Skeletal muscle satellite cell (primary cell): ENCODE measurements at regions not wholly inside any gene's neighbourhood (a gene's known extent, or its start where the extent isn't known, plus 50 kb on each side); places are given as distances from the start of the nearest gene placed in this dataset.
"Not testable (repeated sequence)": the region's sequence is repeated elsewhere in the genome, so short reads cannot be mapped to it uniquely, and the experiment has no call there.

Source experiments
- H3K27me3 ChIP-seq: 2 replicates; pipeline ENCODE4 v1.7.0; 2013; ENCODE audit warnings: low read length; ENCODE audit not compliant: control insufficient read depth, insufficient read depth
- H3K36me3 ChIP-seq: 2 replicates; pipeline ENCODE4 v1.7.0; 2013; ENCODE audit warnings: mild to moderate bottlenecking, control low read depth, low read length; ENCODE audit not compliant: insufficient read depth
- H3K4me1 ChIP-seq: 2 replicates; pipeline ENCODE4 v1.7.0; 2013; ENCODE audit warnings: low read length; ENCODE audit not compliant: control insufficient read depth, insufficient read depth
- H3K4me2 ChIP-seq: 2 replicates; pipeline ENCODE4 v1.7.0; 2013; ENCODE audit warnings: mild to moderate bottlenecking, low read length
- H3K4me3 ChIP-seq: 2 replicates; pipeline ENCODE4 v1.7.0; 2013; ENCODE audit warnings: low read length
- H3K9ac ChIP-seq: 2 replicates; pipeline ENCODE4 v1.7.0; 2013; ENCODE audit warnings: mild to moderate bottlenecking, low read depth, low read length, moderate library complexity
- H3K9me3 ChIP-seq: replicated peaks from 2 replicates; pipeline ENCODE4 v1.7.0; 2013; ENCODE audit warnings: mild to moderate bottlenecking, control low read depth, low read length

GRCh38 chr2:87453965-87454364 lies 293.9 kb upstream of the PLGLB2 start:
- not testable (repeated sequence) for H3K36me3 ChIP-seq, H3K9me3 ChIP-seq, H3K27me3 ChIP-seq, H3K4me3 ChIP-seq
- Histone ChIP-seq H3K4me1 (peaks cover 34% of the 10 kb centered on the region), H3K9ac (peak overlapping the region; percentile 78), H3K4me2 (peak overlapping the region; percentile 68)

DNA sequence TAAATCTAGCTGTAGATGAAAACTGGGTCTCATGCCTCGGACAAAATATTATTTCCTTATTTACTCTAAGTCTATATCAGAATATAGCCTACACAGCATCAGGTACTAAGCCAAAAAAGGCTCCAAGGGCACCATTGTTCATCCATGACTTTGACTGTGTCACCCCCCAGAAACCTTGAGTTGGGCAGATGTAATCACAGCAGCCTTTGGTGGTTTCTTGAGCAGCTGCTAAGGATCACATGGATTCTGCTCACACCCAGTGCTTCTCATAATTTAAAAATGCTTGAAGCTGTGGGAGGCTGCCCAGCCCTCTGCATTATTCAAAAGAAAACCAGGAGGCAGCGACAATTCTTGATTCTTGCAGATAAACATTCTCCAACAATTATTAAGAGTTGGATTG lies 293.5 kb upstream of the PLGLB2 start:
- peak overlapping the region; percentile 68 for H3K4me2 ChIP-seq
- H3K9ac ChIP-seq, result peak overlapping the region; percentile 78

GRCh38 chr2:87455209-87455853 lies 292.6 kb upstream of the PLGLB2 start:
- Histone ChIP-seq H3K9ac (peak overlapping the region; percentile 91), H3K4me1 (peaks cover 34% of the 10 kb centered on the region), H3K4me2 (peak overlapping the region; percentile 68), H3K4me3 (peak overlapping the region; percentile 77)
- not testable (repeated sequence) for H3K27me3 ChIP-seq, H3K36me3 ChIP-seq, H3K9me3 ChIP-seq

More for the DNA sequence above, 293.5 kb upstream of the PLGLB2 start:
- H3K36me3 ChIP-seq, H3K27me3 ChIP-seq, H3K9me3 ChIP-seq: not testable (repeated sequence)
- Histone ChIP-seq H3K4me3 (peak overlapping the region; percentile 31), H3K4me1 (peaks cover 37% of the 10 kb centered on the region)

DNA sequence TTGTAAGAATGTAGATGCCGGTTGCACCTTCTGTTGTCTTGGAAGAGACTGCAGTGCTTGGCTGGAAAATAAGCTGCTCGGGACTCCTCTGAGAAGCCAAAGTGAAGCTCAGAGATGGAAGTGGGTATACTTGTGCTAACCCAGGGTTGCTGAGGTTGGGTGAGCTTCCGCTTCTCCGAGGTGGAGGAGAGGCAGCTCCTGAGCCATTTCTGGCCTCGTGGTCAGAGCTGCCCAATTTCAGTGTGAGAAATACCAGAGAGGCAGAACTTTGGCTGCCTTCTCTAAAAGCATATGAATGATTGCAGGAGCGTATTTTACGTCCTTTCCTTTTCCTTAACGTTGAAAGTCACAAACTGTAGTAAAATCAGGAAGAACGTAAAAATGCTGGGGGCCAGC lies 292.0 kb upstream of the PLGLB2 start:
- Histone ChIP-seq H3K4me3 (peak overlapping the region; percentile 80), H3K4me2 (peak overlapping the region; percentile 65), H3K4me1 (peaks cover 34% of the 10 kb centered on the region), H3K9ac (peak overlapping the region; percentile 91)
- H3K36me3 ChIP-seq, H3K9me3 ChIP-seq, H3K27me3 ChIP-seq: not testable (repeated sequence)

- H3K4me3 ChIP-seq, result peak overlapping the region; percentile 80
- peak overlapping the region; percentile 84 for H3K4me2 ChIP-seq
- peak overlapping the region; percentile 91 for H3K9ac ChIP-seq
- H3K27me3 ChIP-seq, H3K9me3 ChIP-seq, H3K36me3 ChIP-seq: not testable (repeated sequence)
- peaks cover 34% of the 10 kb centered on the region for H3K4me1 ChIP-seq
These were observed 291.3 kb upstream of the PLGLB2 start for GRCh38 chr2:87456477-87457128.

- peaks cover 34% of the 10 kb centered on the region for H3K4me1 ChIP-seq
- not testable (repeated sequence) for H3K36me3 ChIP-seq, H3K9me3 ChIP-seq, H3K27me3 ChIP-seq
- peak overlapping the region; percentile 54 for H3K9ac ChIP-seq
- peak overlapping the region; percentile 62 for H3K4me2 ChIP-seq
- H3K4me3 ChIP-seq, result peak overlapping the region; percentile 59
These were observed 290.8 kb upstream of the PLGLB2 start for GRCh38 chr2:87457129-87457499.

GRCh38 chr2:87458938-87459337 lies 288.9 kb upstream of the PLGLB2 start:
- H3K9me3 ChIP-seq, H3K36me3 ChIP-seq, H3K27me3 ChIP-seq, H3K9ac ChIP-seq: not testable (repeated sequence)
- Histone ChIP-seq H3K4me1 (peaks cover 17% of the 10 kb centered on the region), H3K4me3 (peak overlapping the region; percentile 7), H3K4me2 (peak overlapping the region; percentile 74)

DNA sequence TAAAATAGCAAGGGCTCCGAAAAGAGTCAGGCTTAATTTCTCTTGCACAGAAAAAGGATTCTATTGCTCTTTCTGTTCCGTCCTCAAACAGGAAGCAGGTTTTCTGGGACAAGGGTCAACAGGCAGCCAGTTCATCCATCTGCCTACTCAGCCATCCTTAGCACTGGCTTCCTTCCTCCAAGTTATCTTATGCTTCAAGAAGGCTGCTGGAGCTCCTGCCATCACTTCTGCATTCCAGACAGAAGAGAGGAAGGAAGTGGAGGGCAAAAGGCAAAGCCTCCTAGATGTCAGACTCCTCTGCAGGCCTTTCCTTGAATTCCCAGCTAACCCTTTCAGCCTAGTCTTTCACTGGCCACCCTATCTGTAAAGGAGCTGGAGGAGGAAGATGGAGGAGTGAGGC lies 287.8 kb upstream of the PLGLB2 start:
- H3K4me3 ChIP-seq, H3K4me1 ChIP-seq, H3K27me3 ChIP-seq, H3K4me2 ChIP-seq, H3K36me3 ChIP-seq, H3K9ac ChIP-seq, H3K9me3 ChIP-seq: not testable (repeated sequence)

DNA sequence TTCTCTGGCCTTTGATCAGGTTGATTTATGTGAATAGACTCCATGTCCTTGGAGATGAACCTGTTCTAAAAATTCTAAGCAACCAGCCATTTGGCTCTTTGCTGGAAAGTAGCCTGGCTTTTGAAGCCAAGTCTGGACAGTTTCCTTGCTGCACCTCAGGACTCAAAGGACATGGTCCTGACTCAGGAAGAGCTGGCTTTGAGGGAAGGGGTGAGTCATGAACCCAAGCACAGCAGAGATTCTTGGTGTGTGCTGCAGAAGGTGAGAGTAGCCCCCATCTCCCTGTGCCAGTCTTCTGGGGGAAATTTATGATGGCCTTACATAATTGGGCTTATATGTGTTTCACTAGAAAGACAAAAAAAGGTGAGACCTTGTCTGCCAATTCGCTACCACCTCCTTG lies 287.2 kb upstream of the PLGLB2 start:
- not testable (repeated sequence) for H3K9me3 ChIP-seq, H3K9ac ChIP-seq, H3K4me2 ChIP-seq, H3K4me3 ChIP-seq, H3K4me1 ChIP-seq, H3K27me3 ChIP-seq, H3K36me3 ChIP-seq

DNA sequence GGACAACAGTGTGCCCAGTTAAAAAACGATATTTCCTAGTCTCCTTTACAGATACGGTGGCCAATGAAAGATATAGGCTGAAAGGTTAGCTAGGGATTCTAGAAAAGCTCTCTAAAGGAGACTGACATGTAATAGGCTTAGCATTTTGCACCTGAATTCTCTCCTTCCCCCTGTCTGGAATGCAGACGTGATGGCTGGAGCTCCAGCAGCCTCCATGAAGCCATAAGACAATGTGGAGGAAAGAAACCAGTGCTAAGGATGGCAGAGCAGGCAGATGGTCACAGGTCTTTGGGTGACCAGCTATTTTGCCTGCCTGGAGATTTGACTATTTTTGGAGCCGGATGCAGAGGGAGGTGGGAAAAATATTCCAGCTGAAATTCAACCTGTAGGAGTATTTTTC lies 286.2 kb upstream of the PLGLB2 start:
- not testable (repeated sequence) for H3K9me3 ChIP-seq, H3K36me3 ChIP-seq, H3K4me2 ChIP-seq, H3K4me1 ChIP-seq, H3K27me3 ChIP-seq, H3K4me3 ChIP-seq, H3K9ac ChIP-seq

GRCh38 chr2:87464219-87464618 lies 283.7 kb upstream of the PLGLB2 start:
- not testable (repeated sequence) for H3K9ac ChIP-seq, H3K4me2 ChIP-seq, H3K36me3 ChIP-seq, H3K9me3 ChIP-seq, H3K4me1 ChIP-seq, H3K27me3 ChIP-seq, H3K4me3 ChIP-seq

- not testable (repeated sequence) for H3K9me3 ChIP-seq, H3K36me3 ChIP-seq, H3K4me2 ChIP-seq, H3K4me3 ChIP-seq, H3K9ac ChIP-seq, H3K27me3 ChIP-seq
- H3K4me1 ChIP-seq, result peaks cover 11% of the 10 kb centered on the region
These were observed 282.2 kb upstream of the PLGLB2 start for GRCh38 chr2:87465730-87466129.
